NOMO-1 (cell line): ENCODE measurements at regions not wholly inside any gene's neighbourhood (a gene's known extent, or its start where the extent isn't known, plus 50 kb on each side); places are given as distances from the start of the nearest gene placed in this dataset.

Experiments
- DNase-seq, 2 experiments: peaks; one replicate each; lab custom pipeline; 2025; ENCODE audit not compliant: unreplicated experiment in 2 of 2; lab: John Stamatoyannopoulos, UW

DNA sequence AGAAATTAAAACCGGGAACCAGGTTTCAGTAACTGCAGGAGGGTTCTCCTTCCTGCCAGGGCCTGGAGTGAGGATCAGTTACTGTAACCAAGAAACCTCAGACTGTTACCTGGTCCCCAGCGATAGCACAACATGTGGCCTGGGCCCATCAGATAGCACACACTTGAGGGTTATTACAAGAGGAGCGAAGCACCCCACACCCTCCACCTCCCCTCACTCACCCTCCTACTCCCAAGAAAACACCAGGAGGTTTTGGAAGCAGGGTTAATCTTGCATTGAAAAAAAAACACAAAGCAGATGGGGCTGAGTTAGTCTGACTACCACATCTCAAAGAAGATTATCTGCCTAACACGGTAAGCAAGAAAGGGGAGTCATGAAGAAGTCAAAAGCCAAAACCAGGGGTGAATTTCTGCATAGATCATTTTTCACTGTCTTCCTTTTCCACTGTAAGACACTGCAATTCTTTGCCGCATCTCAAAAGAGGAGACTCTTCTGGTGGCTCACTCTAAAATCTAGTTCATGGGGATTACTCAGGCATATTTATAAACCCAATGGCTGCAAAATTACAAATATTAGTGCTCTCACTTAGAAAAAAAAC lies 75.9 kb upstream of the DOCK9 start:
- DNase-seq: no peak

DNA sequence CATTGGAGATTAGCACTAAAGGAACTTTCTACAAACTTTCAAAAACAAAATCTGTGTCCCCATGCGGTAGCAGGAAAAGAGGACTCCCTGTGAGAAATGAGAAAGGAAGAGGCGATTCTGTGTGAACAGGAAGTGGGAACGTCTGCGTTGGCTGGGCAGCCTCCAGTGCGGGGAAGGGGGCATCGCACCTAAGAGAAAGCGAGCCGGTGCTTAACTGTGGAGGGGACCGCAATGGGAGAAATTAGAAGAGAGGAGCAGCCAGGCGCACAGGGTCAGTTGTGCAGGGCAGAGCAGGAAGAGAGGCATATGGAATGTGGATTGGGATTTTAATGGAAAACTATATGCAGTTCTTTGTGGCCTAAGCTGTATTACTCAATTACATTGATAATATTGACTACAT lies 77.4 kb upstream of the DOCK9 start:
- no peak for DNase-seq

DNA sequence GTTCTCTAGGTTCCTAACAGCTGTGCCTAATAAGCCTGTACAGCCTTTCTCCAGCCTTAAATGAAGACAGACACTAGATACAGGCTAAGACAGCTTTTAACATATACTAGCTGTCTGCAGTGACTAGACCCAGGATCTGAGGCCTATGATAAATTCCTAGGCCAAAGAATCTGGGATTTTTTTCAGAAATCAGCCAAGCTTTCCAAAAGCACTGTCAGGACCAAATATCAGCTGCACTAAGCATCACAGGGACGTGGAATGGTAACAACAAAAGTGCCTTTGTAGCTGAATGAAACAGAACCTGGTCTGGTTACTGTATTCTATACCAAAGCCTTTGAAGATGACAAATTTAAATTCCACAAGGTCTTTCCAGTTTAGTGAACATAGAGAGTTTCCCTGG lies 77.9 kb upstream of the DOCK9 start:
- no peak for DNase-seq

DNA sequence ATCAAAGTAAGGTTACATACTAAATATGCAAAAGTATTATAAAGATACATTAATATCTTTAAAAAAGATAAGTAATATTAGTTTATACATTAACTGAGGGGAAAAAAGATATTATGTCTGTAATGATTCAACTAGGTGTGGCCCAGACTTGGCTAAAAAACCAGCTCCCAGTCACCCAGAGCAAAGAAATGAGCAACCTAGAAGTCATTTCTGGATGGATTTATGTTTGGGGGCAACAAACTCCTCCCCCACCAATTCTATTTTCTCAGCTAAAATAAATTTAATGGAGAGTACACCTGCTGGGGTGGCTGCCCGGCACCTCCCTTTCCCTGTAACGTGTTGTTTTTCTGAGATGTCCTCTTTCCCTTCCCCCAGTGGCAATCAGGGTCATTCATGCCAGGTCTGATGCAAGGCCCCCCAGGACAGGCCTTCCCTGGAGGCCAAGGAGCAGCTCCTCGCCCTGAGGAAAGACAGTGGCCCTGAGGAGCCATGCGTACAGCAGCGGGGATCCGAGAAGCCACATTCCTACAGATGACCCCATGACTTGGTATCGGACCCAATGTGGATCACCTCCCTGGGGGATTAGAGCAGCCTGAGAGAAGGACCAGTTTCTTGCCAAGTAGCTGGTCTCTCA lies 78.6 kb upstream of the DOCK9 start:
- no peak for DNase-seq

DNA sequence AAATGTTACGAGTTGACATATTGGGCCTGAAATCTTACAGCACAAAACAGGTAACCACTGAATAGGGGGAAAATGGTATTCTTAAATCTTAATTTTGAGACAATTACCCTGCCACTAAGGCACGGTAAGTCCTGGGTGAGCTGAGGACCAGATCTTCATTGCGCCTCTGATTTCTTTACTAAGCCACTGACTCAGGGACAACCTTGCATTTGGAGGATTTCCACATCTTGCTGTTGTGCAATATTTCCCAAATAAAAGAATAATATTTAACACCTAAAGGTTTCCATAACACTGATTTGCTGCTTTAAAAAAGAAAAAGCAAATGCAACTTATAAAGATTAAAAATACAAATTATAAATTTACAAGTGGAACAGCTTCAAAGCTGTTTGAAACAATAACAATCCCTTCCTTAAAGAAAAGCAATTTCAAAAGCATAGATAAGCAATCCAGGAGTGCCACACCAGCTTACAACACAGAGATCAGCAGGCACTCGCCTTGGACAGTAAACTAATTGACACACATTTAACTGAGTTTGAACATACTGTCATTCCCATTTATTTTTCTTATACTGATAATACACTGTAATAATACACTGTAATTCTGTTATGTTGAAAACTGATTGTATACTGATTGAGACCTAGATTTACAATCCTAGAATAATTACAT lies 79.6 kb upstream of the DOCK9 start:
- DNase-seq: peak in 1 of 2 experiments; percentile 20

DNA sequence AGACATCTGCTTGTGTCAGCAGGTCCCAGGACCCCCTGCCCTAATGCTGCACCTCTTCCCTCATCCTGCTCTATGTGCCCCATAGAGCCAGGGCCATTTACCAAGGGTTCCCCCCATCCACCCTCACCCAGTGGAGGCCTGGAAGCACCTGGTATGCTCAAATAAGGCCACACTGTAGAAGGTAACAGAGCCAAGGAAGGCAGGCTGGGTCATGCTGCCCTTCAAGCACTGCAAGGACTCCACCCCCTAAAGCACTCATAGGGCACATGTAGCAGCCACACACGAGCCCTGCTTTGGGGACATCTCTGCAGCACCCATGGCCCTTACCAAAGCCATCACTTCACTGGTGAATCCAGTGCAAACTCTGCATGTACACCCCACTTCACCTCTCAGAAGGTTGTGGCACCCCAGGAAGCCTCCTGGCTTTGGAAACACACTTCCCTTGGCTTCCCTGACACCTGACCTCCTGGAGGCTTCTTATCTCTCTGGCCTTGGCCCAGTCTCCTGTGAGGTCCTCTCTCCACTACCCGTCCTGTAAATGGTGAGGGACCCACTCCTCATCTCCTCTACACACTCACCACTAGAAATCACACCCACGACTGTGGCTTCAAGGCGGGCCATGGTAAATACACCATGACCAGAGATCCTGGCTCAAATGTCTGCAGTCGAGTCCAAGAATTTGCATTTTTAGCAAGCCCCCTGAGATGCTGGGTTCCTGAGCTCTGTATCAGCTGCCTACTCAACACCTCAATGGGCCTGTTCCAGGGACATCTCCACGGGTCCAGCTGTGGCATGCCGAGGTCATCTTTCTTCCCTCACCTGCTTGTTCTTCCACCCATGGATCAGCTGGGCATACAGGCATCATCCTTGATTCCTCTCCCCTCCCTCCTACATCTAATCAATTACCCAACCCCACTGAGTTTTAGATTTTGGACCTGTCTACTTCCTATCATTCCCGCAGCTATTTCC lies 80.9 kb upstream of the DOCK9 start:
- DNase-seq: no peak

DNA sequence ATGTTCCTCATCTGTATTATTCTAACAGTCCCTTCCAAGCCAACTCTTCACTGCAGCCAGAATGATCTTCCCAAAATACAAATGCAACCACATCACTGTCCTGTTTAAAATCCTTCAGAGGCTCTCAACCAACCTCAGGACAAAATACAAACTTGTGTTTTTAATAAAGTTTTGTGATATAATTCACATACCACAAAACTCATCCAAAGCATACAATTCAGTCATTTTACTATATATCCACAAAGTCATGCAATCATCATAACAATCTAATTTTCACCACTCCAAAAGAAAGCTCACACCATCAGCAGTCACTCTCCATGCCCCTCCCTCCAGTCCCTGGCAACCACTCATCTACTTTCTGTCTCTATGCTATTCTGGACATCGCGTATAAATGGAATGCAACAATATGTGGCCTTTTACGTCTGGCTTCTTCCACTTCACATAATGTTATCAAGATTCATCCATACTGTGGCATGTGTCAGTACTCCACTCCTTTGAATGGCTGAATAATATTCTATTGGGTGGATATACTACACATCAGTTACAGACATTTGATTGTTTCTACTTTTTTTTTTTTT lies 81.7 kb upstream of the DOCK9 start:
- no peak for DNase-seq

DNA sequence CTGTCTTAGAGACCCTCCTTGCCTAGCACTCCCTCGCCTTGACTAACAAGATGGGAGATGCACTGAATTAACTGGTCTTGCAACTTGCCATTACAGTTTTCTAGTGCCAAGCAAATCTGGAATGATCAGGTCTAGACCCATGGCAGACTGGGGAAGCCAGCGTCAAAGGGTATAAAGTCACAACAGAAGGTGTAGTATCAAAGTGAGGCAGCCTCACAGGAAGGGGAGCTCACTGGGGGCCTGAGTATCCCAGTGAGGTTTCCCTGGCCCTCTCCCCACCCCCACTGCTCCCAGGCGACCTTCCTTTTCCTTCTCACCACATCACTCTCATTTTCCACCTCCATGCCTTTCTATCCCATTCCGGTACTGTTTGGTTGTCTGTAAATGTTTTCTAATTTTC lies 83.5 kb upstream of the DOCK9 start:
- no peak for DNase-seq

DNA sequence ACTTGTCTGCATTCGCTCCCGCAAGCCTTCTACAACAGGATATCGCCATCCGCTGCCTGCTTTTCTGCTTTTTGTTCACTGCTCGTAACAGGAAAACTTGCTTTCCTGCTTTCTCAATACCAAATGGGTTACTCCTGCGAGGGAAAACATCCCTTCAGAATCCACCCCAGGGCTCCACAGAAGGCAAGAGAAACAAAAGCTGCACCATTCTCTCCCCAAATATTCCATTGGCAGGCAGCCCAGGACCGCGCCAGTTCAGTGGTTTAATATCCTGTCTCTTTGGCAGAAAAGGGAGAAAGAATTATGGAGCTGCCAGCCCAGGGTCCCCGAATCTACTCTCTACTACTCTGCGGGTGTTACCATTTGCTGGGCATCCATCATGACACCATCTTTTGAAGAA lies 84.7 kb upstream of the DOCK9 start:
- no peak for DNase-seq

DNA sequence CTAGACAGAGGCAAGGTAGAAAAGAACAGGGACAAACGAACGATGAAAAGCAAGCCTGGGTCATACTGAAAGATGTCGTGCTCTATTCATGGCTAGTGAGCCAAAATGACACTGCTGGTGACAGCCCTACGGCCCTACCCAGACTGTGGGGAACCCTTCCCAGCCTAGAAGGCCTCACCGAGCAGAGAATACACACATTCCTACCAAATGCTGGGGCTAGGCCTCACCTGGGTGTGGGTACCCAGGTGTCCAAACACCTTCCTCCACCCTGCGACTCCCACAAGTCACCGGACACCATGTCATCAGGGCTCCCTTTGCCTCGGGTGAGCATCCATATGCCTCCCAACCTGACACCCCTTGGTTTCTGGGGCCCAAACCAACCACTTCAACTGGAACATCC lies 85.3 kb upstream of the DOCK9 start:
- no peak for DNase-seq

DNA sequence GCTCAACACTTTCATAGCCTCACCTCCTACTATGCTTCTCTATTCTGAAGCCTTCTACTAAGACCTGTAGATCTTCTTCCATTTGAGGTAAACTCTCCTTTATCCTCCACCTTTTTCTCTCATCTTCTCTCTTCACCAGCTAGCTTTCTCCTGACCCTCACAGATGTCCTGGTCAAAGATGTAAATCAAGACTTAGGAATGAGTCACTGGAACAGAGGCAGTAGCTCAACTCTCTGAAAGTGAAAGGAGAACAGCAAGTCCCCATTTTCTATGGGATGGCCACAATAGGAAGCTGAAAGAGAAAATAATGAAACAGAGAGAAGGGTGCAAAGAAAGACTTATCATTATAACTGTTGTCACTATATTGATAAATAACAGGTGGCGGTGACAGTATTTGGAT lies 86.1 kb upstream of the DOCK9 start:
- DNase-seq: peak in 1 of 2 experiments; percentile 15

DNA sequence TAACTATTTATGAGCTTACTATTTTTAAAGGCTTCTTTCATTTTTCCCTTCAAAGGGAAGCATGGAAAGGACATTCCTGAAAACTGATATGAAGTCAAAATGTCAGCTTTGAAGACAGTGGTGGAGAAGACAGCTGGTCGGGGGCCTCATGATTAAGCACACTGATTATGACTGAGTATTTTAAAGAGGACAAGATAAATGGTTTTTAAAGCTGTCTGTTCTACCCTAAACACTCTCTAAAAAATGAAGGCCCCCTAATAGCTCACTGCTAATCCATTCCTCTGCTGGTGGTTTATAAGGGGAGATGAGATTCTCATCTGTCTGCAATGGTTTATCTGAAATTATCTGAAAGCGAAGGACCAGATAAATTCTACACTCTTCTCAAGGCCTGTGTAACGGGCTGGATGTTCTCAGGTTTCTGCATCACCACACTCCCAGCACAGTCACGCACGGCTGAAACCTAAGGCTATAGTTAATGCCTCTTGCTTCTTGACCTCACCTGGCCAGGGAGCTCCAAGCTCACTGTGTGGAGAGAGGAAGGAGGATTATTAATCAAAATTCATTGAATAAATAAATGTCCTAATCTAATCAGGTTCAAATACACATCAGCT lies 86.9 kb upstream of the DOCK9 start:
- DNase-seq: no peak

DNA sequence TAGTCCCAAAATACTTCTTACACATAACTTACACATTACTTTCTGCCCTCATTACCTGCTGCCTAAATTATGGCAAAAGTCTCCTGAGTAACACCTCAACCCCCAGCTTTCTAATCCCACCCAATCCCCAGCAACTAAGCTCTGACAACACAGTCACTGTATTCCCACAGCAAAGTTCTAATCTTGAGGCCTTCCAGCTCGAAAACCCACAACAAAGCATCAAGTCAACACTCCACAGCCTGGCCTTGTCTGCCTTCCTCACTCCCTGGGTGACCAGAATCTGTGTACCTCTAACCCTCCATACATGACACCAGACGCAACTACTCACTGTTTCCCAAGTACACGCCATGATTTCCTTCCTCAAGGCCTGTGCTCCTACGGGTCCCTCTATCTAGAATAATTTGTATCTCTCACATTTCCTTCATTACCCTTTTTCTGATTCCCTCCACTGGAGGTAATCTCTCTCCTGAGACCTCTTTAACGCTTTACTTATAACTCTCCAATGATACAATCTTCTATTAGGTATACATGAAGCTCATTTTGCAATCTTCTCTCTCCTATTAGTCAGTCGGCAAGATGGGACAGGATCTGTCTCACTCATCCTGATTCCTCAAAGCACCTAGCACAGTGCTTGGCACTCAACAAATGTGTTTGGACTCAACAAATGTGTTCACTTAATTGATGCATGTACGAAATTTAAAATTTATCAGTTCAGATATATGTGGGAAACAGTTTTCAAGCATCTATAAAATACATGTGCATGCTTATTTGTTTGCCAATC lies 87.6 kb upstream of the DOCK9 start:
- DNase-seq: no peak

DNA sequence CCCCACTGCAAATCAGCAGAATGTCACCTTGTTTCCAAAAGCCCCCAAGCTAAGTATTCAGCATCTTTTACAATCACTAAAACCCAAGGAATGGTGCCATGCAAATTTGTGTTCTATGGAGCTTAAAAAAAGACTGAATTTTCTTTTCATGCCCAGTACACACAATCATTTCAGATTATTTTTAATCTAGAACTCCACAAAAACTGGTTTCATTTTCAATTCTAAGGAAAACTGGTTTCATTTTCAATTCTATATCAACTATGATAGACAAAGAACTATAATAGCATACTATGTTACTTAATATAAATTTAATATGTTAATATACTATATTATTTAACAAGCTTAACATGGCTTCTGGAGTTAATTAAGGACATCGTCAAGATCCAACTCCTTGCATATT lies 88.4 kb upstream of the DOCK9 start:
- no peak for DNase-seq

DNA sequence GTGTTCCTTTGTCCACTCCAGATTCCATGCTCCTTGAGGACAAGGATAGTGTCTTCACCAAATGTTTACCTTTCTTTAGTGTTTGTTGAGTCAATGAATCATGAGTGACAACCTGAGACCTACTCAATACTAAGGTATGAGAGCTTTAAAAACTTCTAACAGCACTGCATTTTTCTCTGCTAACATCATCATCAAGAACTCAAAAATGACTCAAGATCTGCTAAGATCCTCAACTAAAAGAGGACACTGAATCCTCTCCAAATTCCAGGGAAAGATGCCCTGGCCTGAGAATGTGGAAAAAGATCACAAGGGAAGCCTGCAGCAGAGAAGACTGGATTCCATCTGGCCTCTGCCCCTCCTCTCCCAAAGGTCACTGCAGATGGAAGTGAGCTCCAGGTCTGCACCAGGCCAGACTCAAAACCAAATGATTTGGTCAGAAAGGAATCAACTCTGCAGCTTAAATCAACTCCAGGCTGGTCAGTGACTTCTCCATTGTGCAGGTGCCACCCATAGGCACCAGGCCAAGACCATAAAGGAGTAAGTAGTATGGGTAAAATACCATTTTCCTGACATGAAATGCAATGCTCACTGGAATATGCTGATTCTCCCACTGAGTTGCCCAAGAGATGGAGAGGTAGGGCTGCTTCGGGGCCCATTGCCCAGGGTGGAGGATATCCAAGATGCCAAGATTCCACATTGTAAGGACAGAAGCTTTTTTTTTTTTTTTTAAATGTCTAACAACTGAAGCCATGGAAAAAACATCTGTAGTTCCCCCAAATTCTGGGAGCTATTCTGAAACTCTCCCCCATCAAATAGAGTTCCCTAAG lies 89.5 kb upstream of the DOCK9 start:
- DNase-seq: no peak

DNA sequence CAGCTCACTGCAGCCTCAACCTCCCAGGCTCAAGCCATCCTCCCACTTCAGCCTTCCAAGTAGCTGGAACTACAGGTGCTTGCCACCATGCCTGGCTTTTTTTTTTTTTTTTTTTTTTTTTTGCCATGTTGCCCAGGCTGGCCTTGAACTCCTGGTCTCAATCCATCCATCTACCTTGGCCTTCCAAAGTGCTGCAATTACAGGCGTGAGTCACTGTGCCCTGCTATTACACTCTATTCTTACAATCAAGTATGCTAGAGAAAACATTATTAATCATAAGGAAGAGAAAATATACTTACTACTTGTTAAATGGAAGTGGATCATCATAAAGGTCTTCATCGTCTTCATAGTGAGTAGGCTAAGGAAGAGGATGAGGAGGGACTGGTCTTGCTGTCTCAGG lies 93.3 kb upstream of the DOCK9 start:
- no peak for DNase-seq

DNA sequence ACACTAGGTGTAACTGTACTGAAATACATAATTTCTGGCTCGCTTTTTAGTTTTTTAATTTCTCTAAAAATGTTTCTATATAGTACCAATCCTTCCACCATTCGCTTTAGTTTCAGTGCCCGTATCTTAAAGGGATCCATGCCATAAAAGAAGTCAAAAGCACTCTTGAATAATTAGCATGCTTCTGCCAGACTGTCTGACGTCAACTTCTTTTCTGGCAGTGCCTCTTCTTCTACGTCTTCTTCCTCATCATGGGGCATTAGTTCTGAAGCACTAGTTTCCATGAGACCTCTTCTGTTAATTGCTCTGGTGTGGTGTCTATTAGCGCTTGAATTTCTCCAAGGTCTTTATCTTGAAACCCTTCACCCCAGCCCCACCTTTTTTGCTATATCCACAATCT lies 93.8 kb upstream of the DOCK9 start:
- DNase-seq: no peak

DNA sequence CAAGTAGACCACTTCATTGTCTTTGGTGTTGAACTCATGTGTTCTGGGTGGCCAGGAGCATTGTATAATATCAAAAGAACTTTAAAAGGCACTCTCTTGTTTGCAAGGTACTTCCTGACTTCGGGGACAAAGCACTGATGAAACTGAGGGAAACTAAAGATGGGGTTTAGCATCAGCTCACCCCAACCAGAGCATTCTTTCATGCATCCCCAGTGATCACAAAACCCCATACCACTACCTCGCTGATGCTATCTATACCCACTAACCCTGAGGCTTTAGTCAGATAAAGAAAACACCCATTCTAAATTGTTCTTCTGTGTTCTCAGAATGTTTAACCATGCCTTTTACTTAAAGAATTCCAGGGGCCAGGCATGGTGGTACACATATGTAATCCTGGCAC lies 94.5 kb upstream of the DOCK9 start:
- no peak for DNase-seq

DNA sequence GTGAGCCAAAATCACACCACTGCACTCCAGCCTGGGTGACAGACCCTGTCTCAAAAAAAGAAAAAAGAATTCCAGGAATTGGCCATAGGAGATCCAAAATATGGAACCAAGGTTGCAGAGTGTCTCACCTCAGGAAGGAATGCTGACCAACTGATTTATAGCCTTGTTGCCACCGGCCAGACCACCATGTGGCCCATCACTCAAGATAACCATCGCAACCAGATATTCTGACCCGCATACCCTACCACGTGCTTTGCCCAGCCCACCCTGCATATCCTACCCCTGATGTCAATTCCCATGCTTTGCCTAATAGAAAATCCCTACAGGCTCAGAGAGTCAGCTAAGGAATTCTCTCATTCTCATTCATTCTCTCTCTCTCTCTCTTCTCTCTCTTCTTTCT lies 95.1 kb upstream of the DOCK9 start:
- DNase-seq: no peak
